ENCODE measurements at regions not wholly inside any gene's neighbourhood (a gene's known extent, or its start where the extent isn't known, plus 50 kb on each side); places are given as distances from the start of the nearest gene placed in this dataset.

- Mint-ChIP-seq H3K4me3 (no peak overlapping the region), H3K4me1 (no peaks in the 10 kb centered on the region)
- ATAC-seq: no peak
These were observed 255.4 kb upstream of the PLXNA2 start for GRCh38 chr1:208499601-208500000.

DNA sequence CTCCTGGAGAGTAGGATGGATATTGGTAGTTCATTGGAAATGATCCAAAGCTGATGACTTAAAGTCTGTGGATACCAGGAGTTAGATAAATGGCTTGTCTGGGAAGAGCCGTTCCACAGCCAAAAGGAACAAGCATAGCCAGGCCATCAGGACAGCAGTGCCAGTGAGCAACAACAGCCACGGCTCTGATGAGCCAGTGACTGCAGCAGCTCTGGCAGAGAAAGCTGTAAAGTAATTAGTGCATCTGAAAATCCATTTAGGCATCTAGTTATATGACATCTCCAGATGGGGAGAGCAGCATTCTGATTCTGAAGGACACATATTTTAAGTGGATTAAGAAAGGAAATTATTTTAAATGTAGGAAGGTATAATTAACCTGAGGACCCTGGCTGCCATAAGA, 256.2 kb upstream of the PLXNA2 start:
- ATAC-seq (no peak), DNase-seq (ENCODE audit: low spot score in 2 of 2) (no peak)
- H3K9me3 Mint-ChIP-seq: no peaks in the 10 kb centered on the region
- no peaks in the 10 kb centered on the region for H3K4me1 Mint-ChIP-seq
- no peak overlapping the region for H3K27ac Mint-ChIP-seq
- no peaks in the 10 kb centered on the region for H3K36me3 Mint-ChIP-seq
- H3K4me3 Mint-ChIP-seq: no peak overlapping the region

More at GRCh38 chr1:208499601-208500000, 255.4 kb upstream of the PLXNA2 start:
- H3K9me3 Mint-ChIP-seq: no peaks in the 10 kb centered on the region
- H3K27ac Mint-ChIP-seq: no peak overlapping the region
- no peak for DNase-seq (ENCODE audit: low spot score in 2 of 2)
- no peaks in the 10 kb centered on the region for H3K36me3 Mint-ChIP-seq

- Mint-ChIP-seq H3K27ac (no peak overlapping the region), H3K9me3 (peaks cover 2% of the 10 kb centered on the region), H3K36me3 (no peaks in the 10 kb centered on the region), H3K4me1 (no peaks in the 10 kb centered on the region), H3K4me3 (no peak overlapping the region)
- ATAC-seq (no peak), DNase-seq (ENCODE audit: low spot score in 2 of 2) (no peak)
These were observed 257.4 kb upstream of the PLXNA2 start for GRCh38 chr1:208501542-208501941.

DNA sequence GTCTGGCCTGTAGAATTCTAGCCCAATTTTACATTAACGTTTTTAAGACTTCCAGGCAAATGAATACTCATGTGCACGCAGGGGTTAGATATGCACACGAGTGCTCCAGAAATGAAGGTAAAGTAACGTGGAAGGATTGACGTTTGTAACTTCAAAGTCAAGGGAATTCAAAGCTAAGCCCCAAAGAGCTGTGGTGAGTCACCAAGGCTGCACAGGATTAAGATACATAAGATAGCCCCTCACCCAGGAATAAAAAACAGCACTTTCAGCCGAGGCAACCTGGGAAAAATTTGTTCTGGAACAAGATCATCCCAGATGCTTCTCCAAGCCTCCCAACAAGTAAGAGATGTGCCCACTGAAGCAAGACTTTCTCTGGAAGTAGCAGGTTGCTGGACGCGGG, 259.6 kb upstream of the PLXNA2 start:
- peaks cover 2% of the 10 kb centered on the region for H3K9me3 Mint-ChIP-seq
- ATAC-seq: no peak
- no peak overlapping the region for H3K27ac Mint-ChIP-seq
- H3K4me3 Mint-ChIP-seq: no peak overlapping the region
- no peaks in the 10 kb centered on the region for H3K36me3 Mint-ChIP-seq
- no peak for DNase-seq (ENCODE audit: low spot score in 2 of 2)
- no peaks in the 10 kb centered on the region for H3K4me1 Mint-ChIP-seq

DNA sequence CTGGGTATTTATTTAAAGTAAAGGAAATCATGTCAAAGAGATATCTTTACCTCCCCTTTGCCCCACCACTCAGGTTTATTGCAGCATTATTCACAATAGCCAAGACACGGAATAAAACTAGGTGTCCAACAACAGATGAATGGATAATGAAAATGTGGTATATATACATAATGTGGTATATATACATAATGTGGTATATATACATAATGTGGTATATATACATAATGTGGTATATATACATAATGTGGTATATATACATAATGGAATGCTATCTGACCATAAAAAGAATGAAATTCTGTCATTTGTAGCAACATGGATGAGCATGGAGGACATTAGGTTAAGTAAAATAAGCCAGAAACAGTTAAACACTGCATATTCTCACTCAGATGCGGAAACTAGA, 262.6 kb upstream of the PLXNA2 start:
- peaks cover 2% of the 10 kb centered on the region for H3K9me3 Mint-ChIP-seq
- DNase-seq (ENCODE audit: low spot score in 2 of 2) (no peak), ATAC-seq (no peak)
- no peak overlapping the region for H3K27ac Mint-ChIP-seq
- H3K36me3 Mint-ChIP-seq: no peaks in the 10 kb centered on the region
- no peak overlapping the region for H3K4me3 Mint-ChIP-seq
- no peaks in the 10 kb centered on the region for H3K4me1 Mint-ChIP-seq

GRCh38 chr1:208509072-208509471, 264.9 kb upstream of the PLXNA2 start:
- no peaks in the 10 kb centered on the region for H3K36me3 Mint-ChIP-seq
- peaks cover 2% of the 10 kb centered on the region for H3K9me3 Mint-ChIP-seq
- ATAC-seq (no peak), DNase-seq (ENCODE audit: low spot score in 2 of 2) (no peak)
- no peak overlapping the region for H3K27ac Mint-ChIP-seq
- H3K4me1 Mint-ChIP-seq: no peaks in the 10 kb centered on the region
- H3K4me3 Mint-ChIP-seq: no peak overlapping the region

- H3K9me3 Mint-ChIP-seq: peaks cover 2% of the 10 kb centered on the region
- H3K27ac Mint-ChIP-seq: no peak overlapping the region
- ATAC-seq: no peak
- H3K4me1 Mint-ChIP-seq: no peaks in the 10 kb centered on the region
- H3K4me3 Mint-ChIP-seq: no peak overlapping the region
- H3K36me3 Mint-ChIP-seq: no peaks in the 10 kb centered on the region
- no peak for DNase-seq (ENCODE audit: low spot score in 2 of 2)
These were observed 266.2 kb upstream of the PLXNA2 start for GRCh38 chr1:208510192-208510952.

GRCh38 chr1:208511242-208511860, 267.2 kb upstream of the PLXNA2 start:
- Mint-ChIP-seq H3K4me1 (no peaks in the 10 kb centered on the region), H3K27ac (no peak overlapping the region), H3K4me3 (no peak overlapping the region), H3K9me3 (no peaks in the 10 kb centered on the region), H3K36me3 (no peaks in the 10 kb centered on the region)
- ATAC-seq (no peak), DNase-seq (ENCODE audit: low spot score in 2 of 2) (no peak)

DNA sequence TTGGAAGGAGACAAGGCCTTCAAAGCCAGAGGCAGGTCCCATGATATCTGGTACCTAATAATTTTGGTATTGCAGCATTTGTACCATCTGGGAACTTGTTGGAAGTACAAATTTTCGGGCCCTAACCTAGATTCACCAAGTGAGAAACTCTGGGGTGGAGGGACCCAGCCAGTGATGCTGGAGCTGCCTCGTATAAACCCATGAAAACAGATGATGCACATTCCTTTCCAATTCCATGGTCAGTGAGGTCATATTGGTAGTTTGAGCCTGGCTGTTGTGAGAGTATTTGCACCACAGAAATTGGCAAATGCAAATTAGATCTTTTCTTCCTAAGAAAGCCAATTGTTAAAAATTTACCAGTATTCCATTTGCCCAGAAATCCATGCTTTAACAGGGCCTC, 269.6 kb upstream of the PLXNA2 start:
- H3K4me1 Mint-ChIP-seq: no peaks in the 10 kb centered on the region
- H3K9me3 Mint-ChIP-seq: peaks cover 3% of the 10 kb centered on the region
- no peak for ATAC-seq
- DNase-seq (ENCODE audit: low spot score in 2 of 2): no peak
- no peaks in the 10 kb centered on the region for H3K36me3 Mint-ChIP-seq
- no peak overlapping the region for H3K27ac Mint-ChIP-seq
- no peak overlapping the region for H3K4me3 Mint-ChIP-seq

DNA sequence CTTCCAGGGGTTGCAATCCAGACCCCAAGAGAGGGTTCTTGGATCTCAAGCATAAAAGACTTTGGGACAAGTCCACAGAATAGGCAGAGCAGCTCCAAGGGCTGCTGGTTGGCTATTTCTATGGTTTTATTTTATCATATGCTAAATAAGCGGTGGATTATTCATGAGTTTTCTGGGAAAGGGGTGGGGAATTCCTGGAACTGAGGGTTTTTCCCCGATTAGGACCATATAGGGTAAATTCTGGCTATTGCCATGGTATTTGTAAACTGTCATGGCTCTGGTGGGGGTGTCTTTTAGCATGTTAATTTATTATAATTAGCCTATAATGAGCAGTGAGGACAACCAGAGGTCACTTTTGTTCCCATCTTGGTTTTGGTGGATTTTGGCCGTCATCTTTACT, 270.9 kb upstream of the PLXNA2 start:
- no peak for DNase-seq (ENCODE audit: low spot score in 2 of 2)
- Mint-ChIP-seq H3K27ac (no peak overlapping the region), H3K9me3 (peaks cover 3% of the 10 kb centered on the region), H3K4me1 (no peaks in the 10 kb centered on the region), H3K36me3 (no peaks in the 10 kb centered on the region), H3K4me3 (no peak overlapping the region)
- ATAC-seq: no peak

DNA sequence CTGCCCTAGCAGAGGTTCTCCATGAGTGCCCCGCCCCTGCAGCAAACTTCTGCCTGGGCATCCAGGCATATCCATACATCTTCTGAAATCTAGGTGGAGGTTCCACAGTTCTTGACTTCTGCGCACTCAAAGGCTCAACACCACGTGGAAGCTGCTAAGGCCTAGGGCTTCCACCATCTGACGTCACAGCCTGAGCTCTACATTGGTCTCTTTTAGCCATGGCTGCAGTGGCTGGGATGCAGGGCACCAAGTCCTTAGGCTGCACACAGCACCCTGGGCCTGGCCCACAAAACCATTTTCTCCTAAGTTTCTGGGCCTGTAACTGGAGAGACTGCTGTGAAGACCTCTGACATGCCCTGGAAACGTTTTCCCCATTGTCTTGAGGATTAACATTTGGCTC, 272.6 kb upstream of the PLXNA2 start:
- ATAC-seq (no peak), DNase-seq (ENCODE audit: low spot score in 2 of 2) (no peak)
- no peaks in the 10 kb centered on the region for H3K36me3 Mint-ChIP-seq
- peaks cover 3% of the 10 kb centered on the region for H3K9me3 Mint-ChIP-seq
- no peaks in the 10 kb centered on the region for H3K4me1 Mint-ChIP-seq
- H3K27ac Mint-ChIP-seq: no peak overlapping the region
- H3K4me3 Mint-ChIP-seq: no peak overlapping the region

- DNase-seq (ENCODE audit: low spot score in 2 of 2) (no peak), ATAC-seq (no peak)
- Mint-ChIP-seq H3K9me3 (peaks cover 3% of the 10 kb centered on the region), H3K27ac (no peak overlapping the region), H3K4me3 (no peak overlapping the region), H3K4me1 (no peaks in the 10 kb centered on the region), H3K36me3 (no peaks in the 10 kb centered on the region)
These were observed 276.4 kb upstream of the PLXNA2 start for GRCh38 chr1:208520438-208521099.

GRCh38 chr1:208521534-208521933, 277.4 kb upstream of the PLXNA2 start:
- peaks cover 3% of the 10 kb centered on the region for H3K9me3 Mint-ChIP-seq
- H3K27ac Mint-ChIP-seq: no peak overlapping the region
- H3K4me3 Mint-ChIP-seq: no peak overlapping the region
- H3K36me3 Mint-ChIP-seq: no peaks in the 10 kb centered on the region
- ATAC-seq: no peak
- DNase-seq (ENCODE audit: low spot score in 2 of 2): no peak
- no peaks in the 10 kb centered on the region for H3K4me1 Mint-ChIP-seq

- H3K4me3 Mint-ChIP-seq: no peak overlapping the region
- H3K9me3 Mint-ChIP-seq: no peaks in the 10 kb centered on the region
- no peaks in the 10 kb centered on the region for H3K4me1 Mint-ChIP-seq
- ATAC-seq (no peak), DNase-seq (ENCODE audit: low spot score in 2 of 2) (no peak)
- H3K36me3 Mint-ChIP-seq: no peaks in the 10 kb centered on the region
- no peak overlapping the region for H3K27ac Mint-ChIP-seq
These were observed 278.8 kb upstream of the PLXNA2 start for GRCh38 chr1:208523007-208523406.

DNA sequence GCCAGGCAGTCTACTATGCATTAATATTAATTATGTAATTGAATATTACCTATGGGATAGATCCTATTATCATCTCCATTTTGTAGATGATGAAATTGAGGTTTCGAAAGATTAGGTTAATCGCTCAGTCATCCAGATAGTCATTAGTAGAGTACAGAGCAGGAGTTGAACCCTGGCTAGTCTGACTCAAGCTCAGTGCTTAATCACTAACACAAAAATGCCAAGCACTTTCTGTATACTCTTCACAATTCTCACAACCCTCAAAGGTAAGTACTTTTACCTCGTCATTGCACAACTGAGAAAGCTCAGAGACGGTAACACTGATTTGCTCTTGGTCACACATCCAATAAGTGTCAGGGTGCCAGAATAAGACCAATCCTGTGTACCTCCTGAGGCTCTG, 280.2 kb upstream of the PLXNA2 start:
- no peak for DNase-seq (ENCODE audit: low spot score in 2 of 2)
- Mint-ChIP-seq H3K27ac (no peak overlapping the region), H3K4me1 (no peaks in the 10 kb centered on the region), H3K4me3 (no peak overlapping the region), H3K36me3 (no peaks in the 10 kb centered on the region), H3K9me3 (no peaks in the 10 kb centered on the region)
- no peak for ATAC-seq

GRCh38 chr1:208524925-208525324, 280.7 kb upstream of the PLXNA2 start:
- no peak for ATAC-seq
- Mint-ChIP-seq H3K36me3 (no peaks in the 10 kb centered on the region), H3K27ac (no peak overlapping the region), H3K9me3 (no peaks in the 10 kb centered on the region), H3K4me1 (no peaks in the 10 kb centered on the region), H3K4me3 (no peak overlapping the region)
- no peak for DNase-seq (ENCODE audit: low spot score in 2 of 2)
